CD14-positive monocyte (primary cell): ENCODE measurements at regions not wholly inside any gene's neighbourhood (a gene's known extent, or its start where the extent isn't known, plus 50 kb on each side); places are given as distances from the start of the nearest gene placed in this dataset.

Experiments
- DNase-seq, 3 donors: peaks; one replicate each; pipeline ENCODE4 v3.0.0-alpha.2; 2011 to 2022
- H2AFZ ChIP-seq: 2 replicates; pipeline ENCODE4 v1.6.0; 2012; ENCODE audit warnings: mild to moderate bottlenecking, low read depth, low read length, inconsistent platforms; ENCODE audit not compliant: insufficient read depth, poor library complexity, severe bottlenecking
- H3K27ac ChIP-seq, 2 donors: 1 replicate in 1 of 2; 2 replicates in 1 of 2; pipeline ENCODE4 v1.5.1; 2012 to 2013; ENCODE audit warnings: low read length in 2 of 2, control low read depth in 1 of 2, inconsistent platforms in 1 of 2, low read depth in 1 of 2, mild to moderate bottlenecking in 1 of 2
- H3K27me3 ChIP-seq, 2 donors: one replicate each; pipeline versions ENCODE4 v1.6.0 to v1.6.1; 2011 to 2013; ENCODE audit warnings: low read length in 2 of 2; ENCODE audit not compliant: control insufficient read depth in 2 of 2, insufficient read depth in 2 of 2
- H3K36me3 ChIP-seq, 2 donors: replicated peaks in 1 of 2; 1 replicate in 1 of 2; 2 replicates in 1 of 2; pipeline versions ENCODE4 v1.5.1 to v1.6.1; 2012 to 2013; ENCODE audit warnings: low read length in 2 of 2, control low read depth in 1 of 2, inconsistent platforms in 1 of 2, mild to moderate bottlenecking in 1 of 2; ENCODE audit not compliant: insufficient read depth in 2 of 2, control insufficient read depth in 1 of 2
- H3K4me1 ChIP-seq, 2 donors: 1 replicate in 1 of 2; 2 replicates in 1 of 2; pipeline versions ENCODE4 v1.5.1 to v1.6.1; 2012 to 2013; ENCODE audit warnings: low read length in 2 of 2, control low read depth in 1 of 2, inconsistent platforms in 1 of 2, mild to moderate bottlenecking in 1 of 2, moderate library complexity in 1 of 2; ENCODE audit not compliant: insufficient read depth in 2 of 2, control insufficient read depth in 1 of 2
- H3K4me2 ChIP-seq: replicated peaks from 2 replicates; pipeline ENCODE3; 2012; ENCODE audit warnings: low read length, moderate library complexity, mild to moderate bottlenecking; ENCODE audit not compliant: poor library complexity, severe bottlenecking; ENCODE audit errors: extremely low read depth
- H3K4me3 ChIP-seq, 3 experiments: fragments of 200-600 bp in 1 of 3; sonication (generic) in 1 of 3; replicated peaks in 1 of 3; 1 replicate in 2 of 3; 2 replicates in 1 of 3; pipeline ENCODE4 v1.5.1; 2011 to 2013; ENCODE audit warnings: low read length in 3 of 3, mild to moderate bottlenecking in 3 of 3, control low read depth in 2 of 3, low read depth in 2 of 3, inconsistent platforms in 1 of 3, moderate library complexity in 1 of 3
- H3K79me2 ChIP-seq: 2 replicates; pipeline ENCODE4 v1.6.0; 2012; ENCODE audit warnings: mild to moderate bottlenecking, control low read depth, inconsistent platforms, low read length, moderate library complexity; ENCODE audit not compliant: insufficient read depth
- H3K9ac ChIP-seq: 2 replicates; pipeline ENCODE4 v1.6.0; 2017; ENCODE audit warnings: low read length, mild to moderate bottlenecking; ENCODE audit not compliant: insufficient read depth, poor library complexity, severe bottlenecking
- H3K9me3 ChIP-seq, 2 donors: replicated peaks in 1 of 2; 1 replicate in 1 of 2; 2 replicates in 1 of 2; pipeline versions ENCODE4 v1.5.1 to v1.6.1; 2012 to 2013; ENCODE audit warnings: low read length in 2 of 2, control low read depth in 1 of 2; ENCODE audit not compliant: control insufficient read depth in 1 of 2, insufficient read depth in 1 of 2
- H4K20me1 ChIP-seq: 2 replicates; pipeline ENCODE4 v1.6.0; 2012; ENCODE audit warnings: mild to moderate bottlenecking, low read length, control low read depth, moderate library complexity; ENCODE audit not compliant: insufficient read depth
- H3K27ac Mint-ChIP-seq, 7 donors: one replicate each; pipeline ENCODE4 v1.8.0; 2020; ENCODE audit warnings: mild to moderate bottlenecking in 7 of 7, mixed read lengths in 7 of 7, moderate library complexity in 6 of 7, inconsistent platforms in 2 of 7
- H3K27me3 Mint-ChIP-seq, 3 donors: one replicate each; pipeline ENCODE4 v1.8.0; 2021 to 2022; ENCODE audit warnings: low read depth in 3 of 3, mild to moderate bottlenecking in 3 of 3, mixed read lengths in 3 of 3, moderate library complexity in 3 of 3, inconsistent platforms in 1 of 3
- H3K36me3 Mint-ChIP-seq, 2 donors: one replicate each; pipeline ENCODE4 v1.8.0; 2020; ENCODE audit warnings: mixed read lengths in 2 of 2, inconsistent platforms in 1 of 2, mild to moderate bottlenecking in 1 of 2
- H3K4me1 Mint-ChIP-seq: one replicate; pipeline ENCODE4 v1.8.0; 2020; ENCODE audit warnings: mild to moderate bottlenecking, mixed read lengths
- H3K4me3 Mint-ChIP-seq, 2 donors: one replicate each; pipeline ENCODE4 v1.8.0; 2020; ENCODE audit warnings: mild to moderate bottlenecking in 2 of 2, mixed read lengths in 2 of 2, moderate library complexity in 1 of 2
- H3K9me3 Mint-ChIP-seq, 7 donors: one replicate each; pipeline ENCODE4 v1.8.0; 2020 to 2022; ENCODE audit warnings: mixed read lengths in 7 of 7, mild to moderate bottlenecking in 6 of 7, moderate library complexity in 6 of 7, inconsistent platforms in 2 of 7
- CTCF ChIP-seq: fragments of 200-600 bp; IDR thresholded peaks from one replicate; pipeline ENCODE4 v1.8.0; 2022; ENCODE audit warnings: antibody characterized with exemption, mild to moderate bottlenecking
- WGBS: methylation state at CpG from one replicate; pipeline ENCODE4 v1.1.5; 2013; ENCODE audit warnings: missing lambda C conversion rate; ENCODE audit not compliant: insufficient coverage; 5-methylcytosine and 5-hydroxymethylcytosine counted together
- intact Hi-C, 2 donors: fragments of 100-400 bp; cut with micrococcal nuclease; formaldehyde crosslinking; loops; one replicate each; pipeline versions ENCODE4 v1.15.0 to v1.15.1; 2023

GRCh38 chr3:88334187-88334868, 184.6 kb downstream of the C3orf38 start:
- no peak for TF ChIP-seq CTCF
- Histone ChIP-seq H3K9ac (no peak overlapping the region), H4K20me1 (no peaks in the 10 kb centered on the region), H3K79me2 (no peaks in the 10 kb centered on the region), H3K4me2 (no peak overlapping the region), H3K27me3 (no peaks in the 10 kb centered on the region), H3K36me3 (no peaks in the 10 kb centered on the region), H2AFZ (no peak overlapping the region), H3K9me3 (peaks cover 7 to 11% of the 10 kb centered on the region in 2 donors), H3K27ac (no peak overlapping the region), H3K4me1 (no peaks in the 10 kb centered on the region), H3K4me3 (no peak overlapping the region)
- Mint-ChIP-seq H3K4me3 (no peak overlapping the region), H3K27ac (peak overlapping the region in 1 of 7 donors; percentile 23), H3K27me3 (no peaks in the 10 kb centered on the region), H3K9me3 (peaks cover 5 to 11% (median 8%) of the 10 kb centered on the region in 7 donors), H3K36me3 (no peaks in the 10 kb centered on the region), H3K4me1 (no peaks in the 10 kb centered on the region)
- intact Hi-C loops, result no loop called here
- WGBS, result 94% methylated on average over 2 of the region's 7 CpGs
- DNase-seq, result no peak

GRCh38 chr3:88336894-88337293, 187.1 kb downstream of the C3orf38 start:
- Histone ChIP-seq H4K20me1 (no peaks in the 10 kb centered on the region), H3K27me3 (no peaks in the 10 kb centered on the region), H2AFZ (no peak overlapping the region), H3K79me2 (no peaks in the 10 kb centered on the region), H3K4me2 (no peak overlapping the region), H3K4me1 (no peaks in the 10 kb centered on the region), H3K9me3 (peaks cover 7 to 11% of the 10 kb centered on the region in 2 donors), H3K9ac (no peak overlapping the region), H3K36me3 (no peaks in the 10 kb centered on the region), H3K4me3 (no peak overlapping the region), H3K27ac (no peak overlapping the region)
- WGBS, result no CpG with 5 or more reads among the region's 1 CpG
- no peak overlapping the region for H3K27ac Mint-ChIP-seq
- no peak for DNase-seq
- no peak for TF ChIP-seq CTCF
- no peak overlapping the region for H3K4me3 Mint-ChIP-seq
- intact Hi-C loops, result no loop called here
- H3K27me3 Mint-ChIP-seq, result no peaks in the 10 kb centered on the region
- no peaks in the 10 kb centered on the region for H3K4me1 Mint-ChIP-seq
- no peaks in the 10 kb centered on the region for H3K36me3 Mint-ChIP-seq
- H3K9me3 Mint-ChIP-seq, result peaks cover 5 to 11% (median 8%) of the 10 kb centered on the region in 7 donors
